Stimulated activated CD4-positive, alpha-beta T cell treated with anti-CD3 and anti-CD28 coated beads, Interleukin-2, amount 100 ng/mL, for 4 hours (primary cell): ENCODE measurements at regions not wholly inside any gene's neighbourhood (a gene's known extent, or its start where the extent isn't known, plus 50 kb on each side); places are given as distances from the start of the nearest gene placed in this dataset.
"Not testable (repeated sequence)": the region's sequence is repeated elsewhere in the genome, so short reads cannot be mapped to it uniquely, and the experiment has no call there.

Source experiments
- DNase-seq: peaks from one replicate; pipeline ENCODE4 v3.0.0-alpha.2; 2020; ENCODE audit warnings: low read depth

GRCh38 chr5:124512236-124512635 is 234.2 kb downstream of the ZNF608 start:
- no peak for DNase-seq

- no peak for DNase-seq
These were observed 234.6 kb downstream of the ZNF608 start for GRCh38 chr5:124511791-124512190.

GRCh38 chr5:124507688-124508087 is 238.8 kb downstream of the ZNF608 start:
- no peak for DNase-seq

- DNase-seq, result no peak
These were observed 242.1 kb downstream of the ZNF608 start for GRCh38 chr5:124504081-124504916.

- no peak for DNase-seq
These were observed 243.9 kb downstream of the ZNF608 start for GRCh38 chr5:124502551-124502950.

- not testable (repeated sequence) for DNase-seq
These were observed 246.6 kb downstream of the ZNF608 start for GRCh38 chr5:124499818-124500217.

GRCh38 chr5:124496968-124497367 is 249.5 kb downstream of the ZNF608 start:
- DNase-seq, result not testable (repeated sequence)

GRCh38 chr5:124494540-124495116 is 251.8 kb downstream of the ZNF608 start:
- no peak for DNase-seq

- no peak for DNase-seq
These were observed 253.8 kb downstream of the ZNF608 start for GRCh38 chr5:124492444-124493224.

- DNase-seq, result not testable (repeated sequence)
These were observed 256.1 kb downstream of the ZNF608 start for GRCh38 chr5:124490315-124490714.

- no peak for DNase-seq
These were observed 265.0 kb downstream of the ZNF608 start for GRCh38 chr5:124481419-124481818.

- no peak for DNase-seq
These were observed 265.5 kb downstream of the ZNF608 start for GRCh38 chr5:124480964-124481363.

GRCh38 chr5:124480022-124480421 is 266.4 kb downstream of the ZNF608 start:
- DNase-seq, result no peak

- DNase-seq, result no peak
These were observed 268.2 kb downstream of the ZNF608 start for GRCh38 chr5:124478264-124478663.

- DNase-seq, result no peak
These were observed 268.9 kb downstream of the ZNF608 start for GRCh38 chr5:124477577-124477976.

GRCh38 chr5:124477062-124477461 is 269.4 kb downstream of the ZNF608 start:
- DNase-seq, result no peak

- DNase-seq, result no peak
These were observed 271.8 kb downstream of the ZNF608 start for GRCh38 chr5:124474528-124475215.

GRCh38 chr5:124468671-124469411 is 277.6 kb downstream of the ZNF608 start:
- DNase-seq, result no peak

- DNase-seq, result no peak
These were observed 278.7 kb downstream of the ZNF608 start for GRCh38 chr5:124467745-124468144.

- DNase-seq, result no peak
These were observed 280.4 kb downstream of the ZNF608 start for GRCh38 chr5:124466011-124466410.

- no peak for DNase-seq
These were observed 282.6 kb downstream of the ZNF608 start for GRCh38 chr5:124463851-124464250.

GRCh38 chr5:124462751-124463150 is 283.7 kb downstream of the ZNF608 start:
- DNase-seq, result no peak
